DMS153 treated with DMSO at 0.1 percent for 48 hours (cell line): ENCODE measurements at regions not wholly inside any gene's neighbourhood (a gene's known extent, or its start where the extent isn't known, plus 50 kb on each side); places are given as distances from the start of the nearest gene placed in this dataset.

Experiments
- DNase-seq: peaks from one replicate; lab custom pipeline; 2025; ENCODE audit not compliant: unreplicated experiment; lab: John Stamatoyannopoulos, UW

GRCh38 chr1:36689992-36690391, 207.3 kb upstream of the CSF3R start:
- DNase-seq = no peak

- no peak for DNase-seq
These were observed 204.6 kb upstream of the CSF3R start for GRCh38 chr1:36687312-36687711.

GRCh38 chr1:36675931-36676562, 193.3 kb upstream of the CSF3R start:
- no peak for DNase-seq

- DNase-seq = no peak
These were observed 192.4 kb upstream of the CSF3R start for GRCh38 chr1:36675106-36675505.

DNA sequence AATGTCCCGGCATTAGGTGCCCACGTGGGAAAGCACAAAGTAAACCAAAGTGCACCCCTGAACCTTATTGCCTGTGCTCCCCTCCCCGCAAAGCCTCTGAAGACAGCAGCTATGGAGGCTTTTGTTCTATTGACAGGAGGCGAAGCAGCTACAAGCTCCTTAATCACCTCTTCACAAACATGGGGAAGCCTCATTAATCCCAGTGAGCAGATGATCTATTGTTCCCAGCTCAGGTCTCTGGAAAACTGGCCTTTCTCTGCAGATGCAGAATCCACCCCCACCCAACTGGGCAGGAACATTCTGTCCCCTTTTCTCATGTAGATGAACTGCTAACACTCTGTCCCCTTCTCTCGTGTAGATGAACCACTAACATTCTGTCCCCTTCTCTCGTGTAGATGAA, 190.5 kb upstream of the CSF3R start:
- no peak for DNase-seq

GRCh38 chr1:36669262-36669661, 186.5 kb upstream of the CSF3R start:
- no peak for DNase-seq

- DNase-seq = no peak
These were observed 185.1 kb upstream of the CSF3R start for GRCh38 chr1:36667836-36668235.

GRCh38 chr1:36667256-36667655, 184.5 kb upstream of the CSF3R start:
- DNase-seq = no peak

GRCh38 chr1:36665478-36666080, 182.9 kb upstream of the CSF3R start:
- DNase-seq = no peak

DNA sequence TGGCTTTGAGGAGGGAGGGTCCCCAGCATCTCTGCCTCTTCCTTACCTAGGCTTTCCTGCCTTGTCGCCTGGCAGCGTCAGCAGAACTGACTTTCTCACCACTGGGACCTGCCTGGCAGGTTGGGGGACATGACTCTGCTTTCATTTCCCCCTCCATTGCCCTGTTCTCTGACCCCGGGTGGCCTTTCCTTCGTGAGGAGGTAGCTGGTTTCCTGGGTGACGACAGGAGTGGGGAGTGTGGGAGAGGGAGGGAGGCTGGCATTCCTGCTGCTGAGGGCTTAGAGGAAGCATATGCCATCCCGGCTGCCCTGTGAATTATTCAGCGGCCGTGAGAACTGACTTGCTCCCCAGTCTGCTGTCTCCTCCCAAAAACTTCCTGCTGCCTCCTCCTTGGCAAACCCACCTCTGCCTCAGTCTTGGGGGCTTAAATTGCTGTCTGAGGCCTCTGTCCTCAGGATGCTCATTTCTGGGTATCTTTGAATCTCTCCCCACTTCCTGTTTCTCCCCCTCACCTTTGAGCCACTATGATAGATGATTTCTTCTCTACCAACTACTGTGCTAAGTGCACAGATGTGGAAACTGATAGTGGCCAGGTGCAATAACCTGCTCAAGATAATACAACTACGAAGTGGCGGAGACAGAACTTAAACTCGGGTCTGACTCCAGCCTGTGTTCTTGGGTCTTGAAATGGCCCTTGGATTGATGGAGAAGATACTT, 182.0 kb upstream of the CSF3R start:
- no peak for DNase-seq

GRCh38 chr1:36663772-36664430, 181.2 kb upstream of the CSF3R start:
- no peak for DNase-seq

DNA sequence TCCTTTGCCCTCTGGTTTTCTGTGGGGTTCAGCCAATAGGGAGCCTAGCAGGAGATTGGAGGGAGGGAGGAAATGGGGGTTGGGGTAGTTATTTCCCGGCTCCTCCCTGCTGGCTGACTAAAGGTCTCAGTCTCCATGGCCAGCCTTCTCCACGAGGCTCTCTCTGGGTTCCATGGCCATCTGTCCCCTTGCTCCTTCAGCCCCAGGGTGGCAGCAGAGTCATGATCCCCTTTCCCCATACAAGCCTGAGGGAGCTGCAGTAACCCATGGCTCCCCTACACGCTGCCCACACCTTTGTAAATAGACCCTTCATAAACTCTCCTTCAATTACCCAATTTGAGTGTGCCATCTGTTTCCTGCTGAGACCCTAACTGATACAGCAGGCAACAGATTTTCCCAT, 176.1 kb upstream of the CSF3R start:
- no peak for DNase-seq

- no peak for DNase-seq
These were observed 175.1 kb upstream of the CSF3R start for GRCh38 chr1:36657826-36658225.

- no peak for DNase-seq
These were observed 174.1 kb upstream of the CSF3R start for GRCh38 chr1:36656838-36657237.

DNA sequence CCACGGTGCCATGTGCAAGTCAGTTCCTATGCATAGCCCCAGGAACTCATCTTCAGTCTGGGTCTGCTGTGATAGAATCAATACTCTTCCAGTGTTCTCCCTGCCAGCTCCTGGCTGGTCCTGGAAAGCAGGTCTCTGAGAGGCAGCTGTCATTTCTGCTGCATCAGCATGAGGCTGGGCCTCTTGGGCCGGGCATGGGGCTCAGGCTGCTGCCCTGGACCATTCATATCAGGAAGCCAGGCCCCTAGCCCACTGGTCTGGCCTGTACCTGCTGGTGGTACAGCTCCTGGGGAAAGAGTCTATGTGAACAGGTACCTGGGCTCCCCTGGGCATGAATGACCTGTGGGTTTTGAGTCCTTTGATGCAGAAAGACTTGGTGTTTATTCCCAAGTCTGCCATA, 173.6 kb upstream of the CSF3R start:
- DNase-seq = no peak

- DNase-seq = no peak
These were observed 171.9 kb upstream of the CSF3R start for GRCh38 chr1:36654586-36654985.

DNA sequence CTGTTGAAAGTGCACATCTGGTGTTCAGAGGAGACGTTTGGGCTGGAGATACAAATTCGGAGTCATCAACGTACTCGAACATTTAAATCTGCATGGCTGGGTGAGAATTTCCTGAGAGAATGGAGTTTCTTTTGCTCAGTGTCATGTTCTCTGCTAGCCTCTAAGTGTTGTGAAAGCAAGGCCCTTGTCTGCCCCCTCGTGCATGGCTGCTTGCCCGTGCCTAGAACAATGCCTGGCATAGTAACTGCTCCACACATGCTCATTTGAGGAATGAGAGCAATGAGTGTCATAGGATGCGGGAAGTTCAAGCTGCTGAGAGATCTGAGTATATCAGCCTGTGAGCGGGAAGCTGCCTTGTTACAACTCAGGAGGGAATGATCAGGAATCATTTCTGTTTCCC, 171.1 kb upstream of the CSF3R start:
- no peak for DNase-seq

GRCh38 chr1:36652586-36652985, 169.9 kb upstream of the CSF3R start:
- DNase-seq = no peak

DNA sequence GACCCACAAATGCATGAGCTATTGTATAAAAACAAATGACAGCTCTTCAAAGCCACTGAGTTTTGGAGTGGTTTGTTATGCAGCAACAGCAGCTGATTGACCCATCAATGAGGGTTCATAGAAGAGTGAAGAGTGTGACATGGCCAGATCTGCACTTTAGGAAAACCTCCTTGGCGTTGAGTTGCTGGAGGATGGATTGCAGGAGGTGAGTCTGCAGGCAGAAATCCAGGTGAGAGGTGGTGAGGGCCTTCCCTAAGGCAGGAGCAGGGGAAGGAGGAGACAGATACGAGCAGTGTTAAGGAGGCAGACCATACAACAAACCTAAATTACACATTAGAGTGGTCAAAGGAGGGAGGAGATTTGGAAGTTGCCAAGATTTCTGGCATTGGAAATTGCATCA, 169.3 kb upstream of the CSF3R start:
- DNase-seq = no peak

- DNase-seq = no peak
These were observed 168.6 kb upstream of the CSF3R start for GRCh38 chr1:36651176-36651910.
